HG02973 (cell line): ENCODE measurements at regions not wholly inside any gene's neighbourhood (a gene's known extent, or its start where the extent isn't known, plus 50 kb on each side); places are given as distances from the start of the nearest gene placed in this dataset.
"Not testable (repeated sequence)": the region's sequence is repeated elsewhere in the genome, so short reads cannot be mapped to it uniquely, and the experiment has no call there.

Experiments used
- ATAC-seq: cut with Tn5 transposase; IDR thresholded peaks from one replicate; pipeline ENCODE4 v1.9.1; 2021; ENCODE audit warnings: moderate library complexity; ENCODE audit not compliant: unreplicated experiment

DNA sequence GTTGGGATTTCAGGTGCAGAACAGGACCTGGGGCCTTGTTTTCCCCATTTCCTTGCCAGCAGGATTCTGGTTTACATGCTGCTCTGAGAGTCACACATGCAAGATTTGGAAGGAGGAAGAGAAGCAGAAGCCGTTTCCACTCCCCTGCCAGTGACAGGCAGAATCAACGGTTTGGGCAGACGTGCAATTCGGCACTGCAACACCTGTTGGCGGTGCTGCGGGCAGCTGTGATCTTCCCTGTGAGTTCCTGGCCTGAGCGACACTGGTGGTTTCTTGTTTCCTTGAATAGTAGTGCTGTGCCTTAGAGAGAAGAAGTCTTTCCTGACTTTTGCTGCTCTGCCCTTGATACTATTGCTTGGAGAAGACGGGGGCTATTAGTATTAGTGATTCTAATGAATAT lies 1126.2 kb downstream of the TYW1 start:
- ATAC-seq: no peak

DNA sequence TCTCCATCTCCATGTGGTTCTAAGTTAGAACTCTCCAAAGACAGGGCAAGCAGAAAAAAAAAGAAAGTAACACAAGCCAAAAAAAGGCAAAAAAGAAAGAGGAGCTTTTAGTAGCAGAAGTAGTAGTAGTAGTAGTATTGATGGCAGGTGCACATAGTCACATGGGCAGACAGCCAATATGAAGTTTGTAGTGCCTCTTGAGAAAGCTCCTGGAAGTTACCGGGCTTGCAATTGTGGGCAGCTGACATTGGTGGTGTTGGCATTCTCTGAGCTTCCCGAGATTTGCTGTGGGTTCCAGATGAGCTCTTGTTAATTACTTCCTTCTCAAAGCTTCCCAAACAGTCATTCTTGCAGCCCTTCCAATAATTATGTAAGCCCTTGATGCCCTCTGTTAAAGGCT lies 1128.5 kb downstream of the TYW1 start:
- no peak for ATAC-seq

DNA sequence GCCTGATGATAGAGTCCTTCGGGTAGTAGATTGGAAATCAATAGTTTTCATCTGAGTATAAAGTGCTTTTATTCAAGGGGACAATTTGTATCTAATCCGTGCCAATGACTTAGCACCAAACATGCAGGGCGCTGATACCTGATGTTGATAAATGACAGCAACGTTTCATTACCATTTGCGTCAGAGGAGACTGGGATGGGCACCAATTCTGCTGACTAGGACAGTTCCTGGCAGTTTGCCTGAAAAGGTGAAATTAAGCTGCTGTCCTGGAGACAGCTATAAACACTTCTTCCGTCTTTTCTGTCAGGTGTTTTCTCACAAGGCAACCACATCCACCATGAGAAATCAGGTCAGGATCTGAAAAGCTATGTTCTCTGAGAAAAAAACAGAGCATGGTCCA lies 1136.4 kb downstream of the TYW1 start:
- ATAC-seq: no peak

DNA sequence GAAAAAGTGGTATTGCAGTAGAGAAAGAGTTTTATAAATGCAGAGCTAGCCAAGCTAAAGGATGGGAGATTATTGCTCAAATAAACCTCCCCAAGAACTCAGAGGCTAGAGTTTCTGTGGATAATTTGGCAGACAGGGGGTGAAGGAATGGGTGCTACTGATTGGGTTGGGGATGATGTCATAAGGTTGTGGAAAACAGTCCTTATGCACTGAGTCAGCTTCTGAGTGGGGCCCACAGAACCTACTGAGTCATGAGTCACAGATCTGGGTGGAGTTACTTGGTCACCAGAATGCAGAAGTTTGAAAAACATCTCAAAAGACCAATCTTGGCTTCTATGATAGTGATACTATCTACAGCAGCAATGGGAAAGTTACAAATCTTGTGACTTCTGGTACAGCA lies 1146.7 kb downstream of the TYW1 start:
- no peak for ATAC-seq

DNA sequence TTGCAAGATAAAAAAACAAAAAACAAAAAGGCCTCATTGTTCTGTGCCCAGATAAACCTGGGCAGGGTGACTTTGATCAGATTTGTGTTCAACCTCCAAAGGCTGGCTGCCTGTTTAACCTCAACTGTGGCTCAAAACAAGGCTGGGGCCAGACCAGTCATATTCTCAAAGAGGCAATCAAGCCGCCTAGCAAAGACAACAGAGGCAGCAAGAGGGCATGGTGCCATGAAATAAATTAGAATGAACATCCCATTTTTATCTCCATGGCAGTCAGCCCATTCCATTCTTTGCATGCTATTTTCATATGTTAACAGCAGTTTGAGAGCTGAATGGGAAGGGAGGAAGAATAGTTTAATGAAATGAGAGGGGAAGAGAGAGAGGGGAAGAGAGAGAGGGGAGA lies 1150.3 kb downstream of the TYW1 start:
- no peak for ATAC-seq

DNA sequence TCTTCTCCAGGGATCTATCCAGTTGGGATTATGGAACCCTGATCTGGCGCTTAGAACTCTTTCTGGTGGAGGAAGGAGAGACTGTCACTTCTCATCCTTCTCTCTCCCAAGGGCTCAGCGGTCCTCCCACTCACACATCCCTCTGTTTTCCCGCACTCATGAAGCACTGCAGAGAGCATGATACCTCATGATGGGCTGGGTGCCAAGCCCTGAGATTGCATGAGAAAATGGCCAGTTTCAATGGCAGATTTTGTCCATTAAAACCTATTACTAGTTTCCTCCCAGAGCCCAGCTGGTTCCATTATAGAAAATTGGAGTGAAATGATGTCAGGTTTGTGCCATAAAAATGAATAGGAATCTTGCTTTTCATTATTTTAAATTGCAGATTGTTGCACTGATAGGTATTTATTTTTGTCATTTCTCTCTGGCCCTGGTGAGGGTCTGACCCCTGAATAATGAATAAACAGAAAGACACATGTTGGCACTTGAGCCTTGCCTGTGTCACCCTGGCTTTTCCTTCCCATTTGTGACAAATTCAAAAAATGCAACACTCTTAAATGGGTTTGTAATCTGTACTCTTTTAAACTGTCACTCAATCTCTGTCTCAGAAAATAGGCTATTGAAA lies 1151.1 kb downstream of the TYW1 start:
- ATAC-seq: no peak

DNA sequence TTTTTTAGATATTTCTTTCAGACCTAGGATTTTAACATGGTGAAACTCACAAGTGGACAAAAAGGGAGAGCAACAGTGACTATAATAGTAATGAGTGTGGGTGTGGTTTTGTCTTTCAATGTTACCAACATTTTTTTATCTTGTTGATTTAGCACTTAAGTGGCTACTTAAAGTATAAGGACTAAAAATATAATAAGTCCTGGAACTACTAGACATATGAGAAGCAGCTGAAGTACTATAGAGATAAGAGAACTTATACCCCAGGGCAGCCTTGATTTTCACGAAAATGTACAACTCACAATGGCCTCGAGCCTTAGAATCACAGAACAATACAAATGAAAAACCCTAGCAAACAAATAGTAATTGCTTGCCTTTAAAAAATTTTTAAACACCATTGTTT lies 1151.8 kb downstream of the TYW1 start:
- ATAC-seq: no peak

DNA sequence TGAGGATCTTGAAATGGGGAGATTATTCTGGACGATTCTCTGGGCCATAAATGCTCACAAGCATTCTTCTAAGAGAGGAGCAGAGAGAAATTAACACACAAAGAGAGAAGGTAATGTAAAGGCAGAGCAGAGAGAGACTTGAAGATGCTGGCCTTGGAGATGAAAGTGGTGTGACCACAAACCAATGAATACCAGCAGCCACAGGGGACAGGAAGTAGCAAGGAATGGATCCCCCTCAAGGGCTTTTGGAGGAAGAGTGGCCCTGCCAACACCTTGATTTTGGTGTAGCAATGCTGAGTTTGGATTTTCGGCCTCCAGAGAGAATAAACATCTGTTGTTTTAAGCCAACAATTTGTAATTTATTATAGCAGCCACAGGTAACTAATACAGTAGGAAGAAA lies 1155.6 kb downstream of the TYW1 start:
- ATAC-seq: no peak

DNA sequence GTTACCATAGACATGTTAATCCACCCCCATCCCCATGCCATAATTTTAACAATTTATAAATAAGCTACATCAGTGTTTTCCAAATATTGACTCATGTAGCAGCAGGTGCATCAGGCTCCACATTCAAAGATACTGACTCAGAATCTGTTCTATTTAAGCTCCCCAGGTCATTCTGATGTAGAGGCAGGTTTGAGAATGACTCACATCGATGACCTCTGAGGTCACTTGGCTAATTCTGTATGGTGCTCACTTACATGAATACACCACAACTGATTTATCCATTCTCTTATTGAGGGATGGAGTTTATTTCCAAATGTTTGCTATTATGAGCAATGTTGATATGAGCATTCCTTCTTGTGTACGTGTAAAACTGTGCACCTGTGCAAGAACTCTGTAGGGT lies 1159.0 kb downstream of the TYW1 start:
- no peak for ATAC-seq

DNA sequence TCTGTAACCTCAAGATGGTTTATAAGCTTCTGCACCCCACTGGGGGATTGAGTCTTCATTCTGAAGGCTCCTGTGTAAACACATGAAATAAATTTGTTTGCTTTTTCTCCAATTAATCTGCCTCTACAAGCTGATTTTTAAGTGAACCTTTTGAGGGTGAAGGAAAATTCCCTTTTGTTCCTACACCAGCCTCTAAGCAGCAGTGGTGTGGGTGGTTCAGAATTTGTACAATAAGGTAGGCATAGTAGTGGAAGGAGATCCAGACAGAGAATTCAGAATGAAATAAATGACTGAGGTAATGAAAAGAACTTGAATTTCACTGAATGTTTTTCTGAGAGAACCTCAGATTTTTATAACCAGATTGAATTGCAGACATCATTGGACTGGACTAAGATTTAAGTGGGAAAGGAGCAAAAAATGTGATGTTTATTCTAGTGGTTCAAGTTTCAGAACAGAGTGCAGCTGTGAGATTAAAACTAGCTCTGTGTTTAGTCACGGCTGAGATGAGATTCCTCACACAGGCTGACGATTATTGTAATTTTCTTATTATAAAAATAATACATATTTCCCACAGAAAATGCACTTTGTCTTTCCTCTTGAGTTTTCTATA lies 1162.2 kb downstream of the TYW1 start:
- no peak for ATAC-seq

DNA sequence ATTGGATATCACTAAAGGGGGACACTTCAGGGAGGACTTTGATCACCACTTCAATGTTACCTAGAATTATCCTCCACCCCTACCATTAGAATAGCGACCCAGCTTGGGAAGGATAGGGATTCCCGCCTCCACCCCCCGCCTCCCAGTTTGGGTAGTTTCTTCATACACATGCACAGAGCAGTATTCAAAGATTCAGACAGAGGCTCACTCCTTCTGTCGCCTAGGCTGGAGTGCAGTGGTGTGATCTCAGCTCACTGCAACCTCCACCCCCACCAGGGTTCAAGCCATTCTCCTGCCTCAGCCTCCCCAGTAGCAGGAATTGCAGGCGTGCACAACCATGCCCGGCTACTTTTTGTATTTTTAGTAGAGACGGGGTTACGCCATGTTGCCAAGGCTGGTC lies 1166.1 kb downstream of the TYW1 start:
- no peak for ATAC-seq

DNA sequence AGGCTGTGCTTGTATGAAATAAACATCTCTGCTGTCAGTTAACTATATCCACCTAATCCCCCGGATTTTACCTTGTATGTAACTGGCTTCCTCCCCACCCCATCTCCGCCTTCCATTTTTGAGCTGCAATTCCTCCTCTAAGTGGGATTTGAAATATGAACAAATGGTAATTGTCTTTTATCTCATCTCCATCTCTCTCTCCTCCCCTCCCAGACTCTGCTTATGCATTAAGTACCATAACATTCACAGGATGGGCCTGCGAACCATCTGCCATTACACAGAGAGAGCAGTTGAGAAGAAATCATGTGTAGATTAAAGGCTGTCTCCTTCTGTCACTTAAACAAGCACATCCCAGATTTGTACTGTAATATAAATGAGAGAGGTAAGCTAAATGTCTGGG lies 1169.9 kb downstream of the TYW1 start:
- ATAC-seq: no peak

DNA sequence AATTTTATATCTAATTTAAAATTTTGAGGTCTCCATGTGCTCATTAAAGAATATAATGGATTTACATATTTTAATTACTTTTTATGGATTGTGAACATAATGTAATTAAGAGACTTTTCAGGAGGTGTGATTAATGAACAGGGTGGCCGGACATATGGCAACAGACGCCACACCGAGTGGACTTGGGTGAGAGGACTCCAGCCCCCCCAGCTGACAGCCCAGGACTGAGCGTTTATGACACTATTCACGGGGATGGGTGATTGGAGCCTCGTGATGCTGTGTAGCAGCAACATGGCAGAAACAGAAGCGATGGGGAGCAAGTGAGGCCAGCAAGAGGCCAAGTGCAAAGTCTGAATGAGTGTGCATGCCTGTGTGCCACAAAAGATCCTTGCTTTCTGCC lies 1176.9 kb downstream of the TYW1 start:
- no peak for ATAC-seq

DNA sequence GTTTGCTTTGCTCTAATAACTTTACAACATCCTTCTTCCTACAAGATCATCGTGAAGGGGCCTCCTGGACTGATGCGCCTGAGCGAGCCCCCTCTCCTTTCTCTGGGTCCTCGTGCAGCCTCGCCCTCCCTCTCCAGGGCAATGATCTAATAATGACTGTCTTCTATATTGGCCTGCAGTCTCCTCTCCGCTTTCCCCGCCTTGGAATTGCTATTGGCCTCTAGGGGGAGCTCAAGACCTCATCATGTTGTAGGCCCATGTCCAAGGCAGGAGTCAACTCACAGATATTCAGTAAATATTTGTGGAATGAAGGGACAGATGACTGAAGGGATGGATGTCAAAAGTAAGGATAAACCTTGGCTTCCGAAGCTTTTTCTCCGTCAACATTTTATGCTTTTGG lies 1180.3 kb downstream of the TYW1 start:
- no peak for ATAC-seq

DNA sequence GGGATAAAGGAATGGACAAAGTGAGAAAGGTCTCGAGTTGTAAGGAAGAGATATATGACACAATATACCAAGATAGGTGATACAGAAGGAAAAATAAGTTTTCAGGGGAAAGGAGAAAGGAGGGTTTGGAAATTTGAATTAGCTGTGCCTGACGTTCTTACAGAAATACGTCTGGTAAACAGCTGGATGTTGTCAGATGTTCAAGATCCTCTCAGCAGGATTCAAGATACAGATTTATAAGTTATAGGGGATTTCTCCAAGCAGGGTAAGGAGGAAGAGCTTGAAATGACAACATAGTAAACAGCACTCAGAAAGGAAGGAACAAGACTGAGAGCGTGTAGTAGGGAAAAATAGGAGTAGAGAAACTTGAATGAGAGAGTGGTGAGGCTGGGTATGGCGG lies 1184.1 kb downstream of the TYW1 start:
- ATAC-seq: no peak

DNA sequence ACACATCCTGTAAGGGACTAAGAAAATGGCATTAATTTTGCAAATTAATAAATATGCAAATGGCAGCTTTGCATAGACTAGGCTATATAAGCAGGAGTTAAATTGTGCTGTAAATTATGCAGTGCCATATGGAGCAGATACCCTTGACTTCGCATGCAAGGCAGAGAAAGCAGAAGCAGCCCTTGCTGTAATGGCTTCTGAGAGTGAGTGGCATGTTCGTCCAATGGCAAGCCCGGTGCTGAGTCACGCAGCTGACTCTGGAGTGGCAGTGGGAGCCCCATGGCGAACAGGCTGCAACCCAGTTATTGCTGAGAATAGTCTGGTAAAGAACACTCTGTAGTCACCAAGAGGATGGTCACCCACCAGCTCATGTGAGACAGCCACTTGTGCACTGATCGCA lies 1186.5 kb downstream of the TYW1 start:
- ATAC-seq: no peak

DNA sequence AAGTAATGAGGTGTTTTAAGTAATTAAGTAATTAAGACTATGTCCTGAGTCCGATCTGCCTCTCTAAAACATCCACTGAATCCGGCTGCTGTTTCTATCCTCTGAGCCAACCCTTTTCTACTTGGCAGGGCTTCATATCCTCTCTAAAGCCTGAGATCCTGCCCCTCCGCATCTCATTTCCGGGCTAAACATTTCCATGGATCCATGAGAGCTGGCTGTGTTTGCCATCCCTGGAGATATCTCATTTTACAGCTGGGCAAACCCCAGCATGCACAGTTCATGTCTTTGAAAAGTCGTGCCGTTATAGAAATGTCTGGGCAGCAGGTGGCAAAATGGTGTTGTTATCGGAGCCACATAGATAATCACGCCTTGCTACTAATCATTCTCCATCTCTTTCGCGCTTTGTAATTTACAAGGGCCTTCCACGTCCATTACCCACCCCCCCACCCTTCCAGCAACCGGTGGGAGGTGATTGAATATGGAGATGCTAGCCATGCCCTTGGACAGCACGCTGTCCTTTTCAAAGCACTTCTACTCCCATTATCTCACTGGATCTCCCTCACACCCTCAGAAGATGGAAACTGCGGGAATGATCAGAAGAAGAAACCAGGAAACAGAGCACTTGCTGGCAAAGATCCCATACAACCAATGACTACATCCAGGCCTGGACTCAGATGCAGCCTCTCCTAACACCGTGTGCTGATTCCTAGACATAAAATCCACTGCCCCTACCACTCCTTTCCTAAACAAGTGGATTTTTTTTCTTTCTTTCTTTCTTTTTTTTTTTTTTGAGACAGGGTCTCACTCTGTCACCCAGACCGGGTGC lies 1189.2 kb downstream of the TYW1 start:
- ATAC-seq: no peak

DNA sequence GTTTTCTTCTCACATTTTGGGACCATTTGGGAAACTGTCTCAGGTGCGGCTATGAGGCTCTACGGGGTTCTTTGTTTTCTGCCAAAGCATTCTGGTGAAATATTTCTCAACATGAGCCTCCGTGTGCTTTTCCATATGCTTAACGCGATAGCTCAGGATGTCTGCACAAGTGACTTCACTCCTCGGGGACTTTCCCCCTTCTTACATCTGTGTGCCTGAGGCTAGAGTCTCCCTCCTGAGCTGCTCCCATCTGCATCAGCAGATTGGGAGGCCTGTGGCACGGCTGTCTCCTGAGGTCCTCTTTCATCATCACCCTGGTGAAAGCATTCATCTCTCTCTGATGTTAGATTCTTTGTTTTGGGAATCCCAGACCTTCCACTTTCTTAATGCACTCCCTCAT lies 1190.9 kb downstream of the TYW1 start:
- no peak for ATAC-seq

DNA sequence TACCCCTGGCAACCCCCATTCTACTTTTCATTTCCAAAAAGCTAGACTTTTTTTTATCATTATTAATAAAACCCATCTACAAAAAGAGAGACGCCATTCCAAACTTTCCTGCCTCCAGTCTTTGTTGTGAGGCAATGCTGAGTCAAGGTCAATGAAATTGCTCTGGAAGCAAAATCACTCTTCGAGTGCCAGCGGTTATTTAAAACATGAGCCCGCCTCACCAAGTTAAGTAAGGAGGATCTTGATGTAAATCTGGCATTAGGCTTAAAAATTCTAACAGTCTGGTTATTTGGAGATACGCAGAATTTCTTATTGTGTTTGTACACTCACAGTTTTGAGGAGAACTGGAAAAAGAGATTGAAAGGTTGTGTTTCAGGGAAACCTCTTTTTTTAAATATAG lies 1196.3 kb downstream of the TYW1 start:
- ATAC-seq: no peak

DNA sequence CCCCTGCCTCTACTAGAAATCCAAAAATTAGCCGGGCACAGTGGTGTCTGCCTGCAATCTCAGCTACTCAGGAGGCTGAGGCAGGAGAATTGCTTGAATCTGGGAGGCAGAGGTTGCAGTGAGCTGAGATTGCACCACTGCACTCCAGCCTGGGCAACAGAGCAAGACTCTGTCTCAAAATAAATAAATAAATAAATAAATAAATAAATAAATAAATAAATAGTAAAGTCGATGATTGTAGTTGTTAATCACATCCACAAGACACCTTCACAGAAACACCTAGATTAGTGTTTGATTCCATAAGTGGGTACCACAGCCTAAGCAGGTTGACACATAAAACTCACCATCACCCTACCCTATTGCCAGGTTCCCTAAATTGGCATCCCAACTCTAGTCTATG lies 1199.0 kb downstream of the TYW1 start:
- not testable (repeated sequence) for ATAC-seq

DNA sequence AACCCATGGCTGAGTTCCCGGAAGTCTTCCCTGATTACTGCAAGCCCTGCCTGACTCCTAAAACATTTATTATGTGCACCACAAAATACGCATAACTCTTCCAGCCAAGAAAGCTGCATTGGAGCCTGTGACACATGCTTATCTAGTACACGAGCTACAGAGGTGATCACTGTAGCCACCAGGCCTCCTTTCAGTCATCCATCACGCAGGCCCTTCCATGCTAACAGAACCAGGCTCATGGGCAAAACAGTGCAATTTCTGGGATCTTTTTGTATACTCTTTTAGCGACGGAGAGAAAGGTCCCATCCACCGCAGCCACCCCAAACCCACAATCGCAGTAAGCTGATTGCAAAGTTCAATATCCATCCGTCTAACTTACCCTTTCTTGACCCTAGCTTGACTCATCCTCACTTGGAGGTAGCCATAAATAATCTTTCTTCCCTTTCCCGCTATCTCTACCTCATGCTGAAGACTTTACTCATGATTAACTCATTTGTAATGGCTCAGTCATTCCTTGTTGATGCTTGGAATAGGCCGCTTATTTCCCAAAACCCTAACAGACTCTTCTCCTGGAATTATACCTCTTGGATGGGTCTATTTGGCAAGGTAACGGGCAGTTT lies 1203.5 kb downstream of the TYW1 start:
- ATAC-seq: no peak

DNA sequence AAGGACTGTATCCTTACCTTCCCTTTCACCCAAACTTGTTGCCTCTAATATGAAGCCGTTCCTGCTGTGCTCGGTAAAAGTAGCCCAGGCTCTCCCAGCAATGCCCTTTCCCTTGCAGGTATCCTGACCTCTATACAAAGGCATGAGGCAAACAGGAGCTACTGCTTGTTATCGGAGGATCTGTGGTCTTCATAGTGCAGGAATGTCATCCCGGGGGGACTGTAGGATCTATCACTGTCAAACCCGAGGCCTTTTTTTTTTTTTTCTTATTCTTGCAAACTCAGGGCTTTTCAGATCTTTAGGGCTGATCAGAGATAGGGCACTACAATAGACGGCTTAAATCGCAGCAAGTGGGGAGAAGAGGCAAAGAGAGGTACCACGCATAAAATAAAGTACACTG lies 1206.6 kb downstream of the TYW1 start:
- no peak for ATAC-seq
